ENCODE measurements at regions not wholly inside any gene's neighbourhood (a gene's known extent, or its start where the extent isn't known, plus 50 kb on each side); places are given as distances from the start of the nearest gene placed in this dataset.

GRCh38 chr12:59086126-59086525, 165.8 kb upstream of the LRIG3 start:
- intact Hi-C loops (cut with DNase I), result loop anchor here (5.0 to 10.0 kb wide), 3 partner anchors 171 to 741 kb away; no protein-coding TSS in a partner anchor
- Histone ChIP-seq H3K36me3 (no peaks in the 10 kb centered on the region), H3K4me3 (no peak overlapping the region), H3K9me3 (no peaks in the 10 kb centered on the region), H3K4me1 (no peaks in the 10 kb centered on the region), H3K27me3 (no peaks in the 10 kb centered on the region), H3K27ac (no peak overlapping the region), H3K9ac (ENCODE audit: low read depth in 2 of 2, low read length in 2 of 2) (no peak overlapping the region)
- no peak for DNase-seq
- TF ChIP-seq, protein P1, sequence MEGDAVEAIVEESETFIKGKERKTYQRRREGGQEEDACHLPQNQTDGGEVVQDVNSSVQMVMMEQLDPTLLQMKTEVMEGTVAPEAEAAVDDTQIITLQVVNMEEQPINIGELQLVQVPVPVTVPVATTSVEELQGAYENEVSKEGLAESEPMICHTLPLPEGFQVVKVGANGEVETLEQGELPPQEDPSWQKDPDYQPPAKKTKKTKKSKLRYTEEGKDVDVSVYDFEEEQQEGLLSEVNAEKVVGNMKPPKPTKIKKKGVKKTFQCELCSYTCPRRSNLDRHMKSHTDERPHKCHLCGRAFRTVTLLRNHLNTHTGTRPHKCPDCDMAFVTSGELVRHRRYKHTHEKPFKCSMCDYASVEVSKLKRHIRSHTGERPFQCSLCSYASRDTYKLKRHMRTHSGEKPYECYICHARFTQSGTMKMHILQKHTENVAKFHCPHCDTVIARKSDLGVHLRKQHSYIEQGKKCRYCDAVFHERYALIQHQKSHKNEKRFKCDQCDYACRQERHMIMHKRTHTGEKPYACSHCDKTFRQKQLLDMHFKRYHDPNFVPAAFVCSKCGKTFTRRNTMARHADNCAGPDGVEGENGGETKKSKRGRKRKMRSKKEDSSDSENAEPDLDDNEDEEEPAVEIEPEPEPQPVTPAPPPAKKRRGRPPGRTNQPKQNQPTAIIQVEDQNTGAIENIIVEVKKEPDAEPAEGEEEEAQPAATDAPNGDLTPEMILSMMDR (IDR thresholded peaks at IDR 0.05), result no peak

DNA sequence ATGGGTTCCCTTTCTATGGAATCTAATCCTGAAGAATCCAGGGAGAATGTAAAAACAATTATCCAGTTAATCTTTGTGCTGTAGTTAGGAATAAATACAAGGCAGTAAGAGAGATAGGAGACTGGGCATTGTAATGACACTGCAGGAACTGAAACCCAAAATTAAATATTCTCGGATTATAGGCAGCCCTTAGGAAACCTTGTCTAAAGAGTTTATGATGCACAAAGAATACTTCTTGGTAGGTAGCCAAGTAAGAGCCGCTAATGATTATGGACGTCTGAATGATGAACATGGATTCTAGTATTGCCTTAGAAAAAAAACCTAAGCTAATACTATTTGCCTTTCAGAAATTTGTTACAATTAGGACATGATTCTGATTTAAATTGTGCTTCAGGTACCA, 165.4 kb upstream of the LRIG3 start:
- DNase-seq, result no peak
- no peaks in the 10 kb centered on the region for H3K9me3 ChIP-seq

DNA sequence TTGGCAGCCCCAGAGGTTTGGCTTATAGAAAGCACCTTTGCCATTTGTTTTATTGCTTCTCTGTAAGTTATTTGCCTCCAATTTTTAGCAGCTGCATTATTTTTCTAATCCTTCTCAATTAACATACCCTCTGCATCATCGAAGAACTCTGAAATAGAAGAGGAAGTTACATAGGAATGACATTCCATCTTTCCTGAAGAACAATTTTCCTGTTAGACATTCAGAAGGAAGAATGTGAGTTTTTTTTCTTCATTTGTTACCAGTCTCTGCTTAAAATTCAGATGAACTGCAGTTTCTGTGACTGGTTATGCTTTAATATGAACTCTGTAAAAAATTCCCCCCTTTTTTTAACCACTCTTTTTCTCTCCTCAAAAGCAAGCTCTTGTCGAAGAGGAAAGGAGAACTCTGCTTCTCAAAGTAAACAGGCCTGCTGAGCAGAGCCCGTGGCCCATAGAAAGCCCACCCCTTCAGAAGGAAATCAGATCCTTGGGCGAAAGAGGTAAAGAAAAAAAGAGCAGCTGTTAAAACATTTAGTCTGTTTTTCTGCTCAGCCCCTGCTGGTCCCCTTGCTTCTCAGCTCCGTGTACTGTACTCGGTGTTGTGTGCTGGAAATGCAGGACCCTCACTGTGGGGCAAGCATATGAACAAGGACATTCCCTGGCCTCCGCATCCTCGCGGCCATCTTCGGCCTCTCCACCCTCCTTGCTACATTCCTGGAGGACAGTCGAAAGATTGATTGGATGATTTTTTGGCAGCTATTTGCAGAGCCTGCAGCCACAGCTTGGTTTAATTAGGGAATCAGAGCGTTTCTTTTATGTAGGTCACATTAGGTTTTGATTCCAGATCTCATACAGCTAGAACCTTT, 164.4 kb upstream of the LRIG3 start:
- no peak for DNase-seq
- Histone ChIP-seq H3K27me3 (no peaks in the 10 kb centered on the region), H3K4me1 (no peaks in the 10 kb centered on the region), H3K36me3 (no peaks in the 10 kb centered on the region), H3K9me3 (no peaks in the 10 kb centered on the region), H3K9ac (ENCODE audit: low read depth in 2 of 2, low read length in 2 of 2) (no peak overlapping the region), H3K4me3 (no peak overlapping the region), H3K27ac (no peak overlapping the region)
- intact Hi-C loops (cut with DNase I), result loop anchor here (5.0 to 10.0 kb wide), 3 partner anchors 170 to 740 kb away; no protein-coding TSS in a partner anchor
- TF ChIP-seq, protein P1 (IDR thresholded peaks at IDR 0.05), result no peak

More for the DNA sequence above, 165.4 kb upstream of the LRIG3 start:
- H3K9ac ChIP-seq (ENCODE audit: low read depth in 2 of 2, low read length in 2 of 2), result no peak overlapping the region
- H3K4me1 ChIP-seq, result no peaks in the 10 kb centered on the region
- H3K4me3 ChIP-seq, result no peak overlapping the region
- no peaks in the 10 kb centered on the region for H3K27me3 ChIP-seq
- H3K36me3 ChIP-seq, result no peaks in the 10 kb centered on the region
- TF ChIP-seq, protein P1 (IDR thresholded peaks at IDR 0.05), result no peak
- intact Hi-C loops (cut with DNase I), result loop anchor here (5.0 to 10.0 kb wide), 3 partner anchors 171 to 741 kb away; no protein-coding TSS in a partner anchor
- H3K27ac ChIP-seq, result no peak overlapping the region

DNA sequence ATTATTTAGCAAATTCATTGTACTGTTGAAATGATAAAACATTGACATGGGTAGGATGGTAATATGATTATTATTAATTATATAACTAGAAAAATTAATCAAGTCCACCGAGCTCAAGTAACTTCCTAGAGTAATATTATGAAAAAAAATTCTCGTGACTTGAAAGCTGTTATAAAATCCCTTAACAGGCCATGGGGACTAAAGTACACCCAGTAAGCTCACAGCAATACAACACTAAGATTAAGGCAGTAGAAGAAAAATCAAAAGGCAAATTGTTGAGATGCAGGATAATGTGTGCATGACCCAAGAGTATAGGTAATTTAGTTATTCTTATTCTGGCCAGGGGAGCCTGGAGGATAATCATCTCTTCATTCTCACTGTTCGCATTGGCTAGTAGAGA, 162.6 kb upstream of the LRIG3 start:
- Histone ChIP-seq H3K4me1 (no peaks in the 10 kb centered on the region), H3K9ac (ENCODE audit: low read depth in 2 of 2, low read length in 2 of 2) (no peak overlapping the region), H3K36me3 (no peaks in the 10 kb centered on the region), H3K27ac (no peak overlapping the region), H3K4me3 (no peak overlapping the region), H3K9me3 (no peaks in the 10 kb centered on the region), H3K27me3 (no peaks in the 10 kb centered on the region)
- TF ChIP-seq, protein P1 (IDR thresholded peaks at IDR 0.05), result no peak
- no peak for DNase-seq
- intact Hi-C loops (cut with DNase I), result loop anchor here (10.0 kb wide), 2 partner anchors 168 to 738 kb away; no protein-coding TSS in a partner anchor

GRCh38 chr12:59080101-59080500, 159.8 kb upstream of the LRIG3 start:
- DNase-seq, result no peak
- H3K9me3 ChIP-seq, result no peaks in the 10 kb centered on the region
- H3K27ac ChIP-seq, result no peak overlapping the region
- H3K4me1 ChIP-seq, result no peaks in the 10 kb centered on the region
- H3K36me3 ChIP-seq, result no peaks in the 10 kb centered on the region
- no peaks in the 10 kb centered on the region for H3K27me3 ChIP-seq
- TF ChIP-seq, protein P1 (IDR thresholded peaks at IDR 0.05), result no peak
- no peak overlapping the region for H3K9ac ChIP-seq (ENCODE audit: low read depth in 2 of 2, low read length in 2 of 2)
- intact Hi-C loops (cut with DNase I), result loop anchor here (10.0 kb wide), 2 partner anchors 165 to 735 kb away; no protein-coding TSS in a partner anchor
- H3K4me3 ChIP-seq, result no peak overlapping the region

All from colonic mucosa (tissue), 4 donors.